Liver (tissue), 3 donors: ENCODE measurements at regions not wholly inside any gene's neighbourhood (a gene's known extent, or its start where the extent isn't known, plus 50 kb on each side); places are given as distances from the start of the nearest gene placed in this dataset.

Source experiments
- ATF3 ChIP-seq: IDR thresholded peaks from 2 replicates; pipeline ENCODE4 v1.6.1; 2016; ENCODE audit warnings: antibody characterized with exemption
- CTCF ChIP-seq: fragments of 150-350 bp; IDR thresholded peaks from 2 replicates; pipeline ENCODE4 v1.5.1; 2017; ENCODE audit warnings: improper control_type of control experiment, low read depth, low read length; ENCODE audit not compliant: missing input control
- FOXA1 ChIP-seq: IDR thresholded peaks from 2 replicates; pipeline ENCODE4 v1.6.1; 2016; ENCODE audit warnings: antibody characterized with exemption
- HNF4A ChIP-seq, 2 donors: conservative IDR thresholded peaks; 2 replicates each; pipeline ENCODE4 v1.6.1; 2016; ENCODE audit warnings: antibody characterized with exemption in 2 of 2, mild to moderate bottlenecking in 2 of 2
- JUND ChIP-seq, 2 donors: IDR thresholded peaks; 2 replicates each; pipeline ENCODE4 v1.6.1; 2016; ENCODE audit warnings: antibody characterized with exemption in 2 of 2
- MAX ChIP-seq: IDR thresholded peaks from 2 replicates; pipeline ENCODE4 v1.6.1; 2016; ENCODE audit warnings: antibody characterized with exemption
- RAD21 ChIP-seq, 2 donors: IDR thresholded peaks; 2 replicates each; pipeline ENCODE4 v1.6.1; 2016; ENCODE audit warnings: antibody characterized with exemption in 2 of 2, mild to moderate bottlenecking in 2 of 2
- REST ChIP-seq: IDR thresholded peaks from 2 replicates; pipeline ENCODE4 v1.6.1; 2016; ENCODE audit warnings: antibody characterized with exemption, mild to moderate bottlenecking
- RXRA ChIP-seq, 2 donors: IDR thresholded peaks; 2 replicates each; pipeline ENCODE4 v1.6.1; 2017 to 2018; ENCODE audit warnings: antibody characterized with exemption in 2 of 2, mild to moderate bottlenecking in 1 of 2
- TAF1 ChIP-seq: conservative IDR thresholded peaks from 2 replicates; pipeline ENCODE4 v1.6.1; 2016; ENCODE audit warnings: antibody characterized with exemption, mild to moderate bottlenecking
- donor health status: healthy.
- donor health status: healthy.

- TF ChIP-seq CTCF = no peak
- no peak for TF ChIP-seq FOXA1
- TF ChIP-seq RAD21 (IDR thresholded peaks at IDR 0.05) = no peak
- TF ChIP-seq MAX = no peak
- no peak for TF ChIP-seq REST
- TF ChIP-seq TAF1 = no peak
- TF ChIP-seq ATF3 = no peak
- TF ChIP-seq HNF4A (conservative IDR thresholded peaks at IDR 0.05) = no peak
- no peak for TF ChIP-seq RXRA (IDR thresholded peaks at IDR 0.05)
- TF ChIP-seq JUND (IDR thresholded peaks at IDR 0.05) = no peak
These were observed 324.1 kb upstream of the DIPK2B start for GRCh38 chrX:45524805-45525204.
